ENCODE measurements at regions not wholly inside any gene's neighbourhood (a gene's known extent, or its start where the extent isn't known, plus 50 kb on each side); places are given as distances from the start of the nearest gene placed in this dataset.

- TF ChIP-seq POLR2A (IDR thresholded peaks at IDR 0.05; ENCODE audit: low read length): no peak
- TF ChIP-seq GATA1 (IDR thresholded peaks at IDR 0.05; ENCODE audit: low read depth, low read length): no peak
Observed at GRCh38 chr21:19218163-19218562, 814.6 kb upstream of the TMPRSS15 start.
